ENCODE measurements at regions not wholly inside any gene's neighbourhood (a gene's known extent, or its start where the extent isn't known, plus 50 kb on each side); places are given as distances from the start of the nearest gene placed in this dataset.
A peak's percentile ranks its signal among the peaks of the same experiment; 100 is the strongest.
"Not testable (repeated sequence)": the region's sequence is repeated elsewhere in the genome, so short reads cannot be mapped to it uniquely, and the experiment has no call there.

GRCh38 chrX:122641136-122641535 lies 542.9 kb upstream of the GRIA3 start:
- Histone ChIP-seq H3K4me3 (ENCODE audit: low read depth in 1 of 3, low read length in 3 of 3) (no peak overlapping the region), H3K4me1 (ENCODE audit: control insufficient read depth in 4 of 4, insufficient read depth in 4 of 4, low read length in 3 of 4) (peaks cover 0 to 7% (median 5%) of the 10 kb centered on the region in 4 donors), H3K9me3 (ENCODE audit: control insufficient read depth in 4 of 4, low read length in 3 of 4) (no peaks in the 10 kb centered on the region), H3K27ac (ENCODE audit: low read depth in 1 of 2, low read length in 2 of 2) (no peak overlapping the region), H3K36me3 (ENCODE audit: control insufficient read depth in 4 of 4, insufficient read depth in 3 of 4, low read depth in 1 of 4, low read length in 3 of 4) (no peaks in the 10 kb centered on the region), H3K27me3 (ENCODE audit: control insufficient read depth in 4 of 4, insufficient read depth in 4 of 4, low read length in 3 of 4) (no peaks in the 10 kb centered on the region), H3K9ac (ENCODE audit: low read depth in 1 of 2, low read length in 2 of 2) (no peak overlapping the region)
- no peak for DNase-seq (ENCODE audit: low spot score)
- 83% methylated on average over 2 of the region's 2 CpGs for WGBS
- TF ChIP-seq, protein P1, sequence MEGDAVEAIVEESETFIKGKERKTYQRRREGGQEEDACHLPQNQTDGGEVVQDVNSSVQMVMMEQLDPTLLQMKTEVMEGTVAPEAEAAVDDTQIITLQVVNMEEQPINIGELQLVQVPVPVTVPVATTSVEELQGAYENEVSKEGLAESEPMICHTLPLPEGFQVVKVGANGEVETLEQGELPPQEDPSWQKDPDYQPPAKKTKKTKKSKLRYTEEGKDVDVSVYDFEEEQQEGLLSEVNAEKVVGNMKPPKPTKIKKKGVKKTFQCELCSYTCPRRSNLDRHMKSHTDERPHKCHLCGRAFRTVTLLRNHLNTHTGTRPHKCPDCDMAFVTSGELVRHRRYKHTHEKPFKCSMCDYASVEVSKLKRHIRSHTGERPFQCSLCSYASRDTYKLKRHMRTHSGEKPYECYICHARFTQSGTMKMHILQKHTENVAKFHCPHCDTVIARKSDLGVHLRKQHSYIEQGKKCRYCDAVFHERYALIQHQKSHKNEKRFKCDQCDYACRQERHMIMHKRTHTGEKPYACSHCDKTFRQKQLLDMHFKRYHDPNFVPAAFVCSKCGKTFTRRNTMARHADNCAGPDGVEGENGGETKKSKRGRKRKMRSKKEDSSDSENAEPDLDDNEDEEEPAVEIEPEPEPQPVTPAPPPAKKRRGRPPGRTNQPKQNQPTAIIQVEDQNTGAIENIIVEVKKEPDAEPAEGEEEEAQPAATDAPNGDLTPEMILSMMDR (IDR thresholded peaks at IDR 0.05; ENCODE audit: low read depth, low read length, missing input control) = no peak
- TF ChIP-seq HNF4A (conservative IDR thresholded peaks at IDR 0.05) = no peak
- no peak for TF ChIP-seq ATF3 (IDR thresholded peaks at IDR 0.05)
- TF ChIP-seq SP1 (IDR thresholded peaks at IDR 0.05) = no peak

GRCh38 chrX:122641826-122642225 lies 542.3 kb upstream of the GRIA3 start:
- 25% methylated on average over 4 of the region's 4 CpGs for WGBS
- no peak for TF ChIP-seq EGR1 (IDR thresholded peaks at IDR 0.05; ENCODE audit: low read depth in 2 of 2)
- peak; percentile 18 to 32 for TF ChIP-seq RAD21 (IDR thresholded peaks at IDR 0.05)
- peak; percentile 76 for TF ChIP-seq SP1 (IDR thresholded peaks at IDR 0.05)
- TF ChIP-seq HNF4G (IDR thresholded peaks at IDR 0.05) = peak; percentile 69
- TF ChIP-seq RXRA (IDR thresholded peaks at IDR 0.05) = peak; percentile 59 to 68
- TF ChIP-seq JUND (IDR thresholded peaks at IDR 0.05) = peak; percentile 42 to 66
- TF ChIP-seq GABPA (IDR thresholded peaks at IDR 0.05 in 1 of 2, conservative IDR thresholded peaks at IDR 0.05 in 1 of 2) = no peak
- no peak for TF ChIP-seq ATF3 (IDR thresholded peaks at IDR 0.05)
- no peak for TF ChIP-seq FOXA1 (IDR thresholded peaks at IDR 0.05)
- no peak for TF ChIP-seq NR2F2 (IDR thresholded peaks at IDR 0.05)
- peak; percentile 86 to 94 for TF ChIP-seq HNF4A (conservative IDR thresholded peaks at IDR 0.05)
- TF ChIP-seq FOXA2 (IDR thresholded peaks at IDR 0.05) = no peak
- TF ChIP-seq, protein P2, sequence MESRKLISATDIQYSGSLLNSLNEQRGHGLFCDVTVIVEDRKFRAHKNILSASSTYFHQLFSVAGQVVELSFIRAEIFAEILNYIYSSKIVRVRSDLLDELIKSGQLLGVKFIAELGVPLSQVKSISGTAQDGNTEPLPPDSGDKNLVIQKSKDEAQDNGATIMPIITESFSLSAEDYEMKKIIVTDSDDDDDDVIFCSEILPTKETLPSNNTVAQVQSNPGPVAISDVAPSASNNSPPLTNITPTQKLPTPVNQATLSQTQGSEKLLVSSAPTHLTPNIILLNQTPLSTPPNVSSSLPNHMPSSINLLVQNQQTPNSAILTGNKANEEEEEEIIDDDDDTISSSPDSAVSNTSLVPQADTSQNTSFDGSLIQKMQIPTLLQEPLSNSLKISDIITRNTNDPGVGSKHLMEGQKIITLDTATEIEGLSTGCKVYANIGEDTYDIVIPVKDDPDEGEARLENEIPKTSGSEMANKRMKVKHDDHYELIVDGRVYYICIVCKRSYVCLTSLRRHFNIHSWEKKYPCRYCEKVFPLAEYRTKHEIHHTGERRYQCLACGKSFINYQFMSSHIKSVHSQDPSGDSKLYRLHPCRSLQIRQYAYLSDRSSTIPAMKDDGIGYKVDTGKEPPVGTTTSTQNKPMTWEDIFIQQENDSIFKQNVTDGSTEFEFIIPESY (IDR thresholded peaks at IDR 0.05) = peak; percentile 12
- Histone ChIP-seq H3K9ac (ENCODE audit: low read depth in 1 of 2, low read length in 2 of 2) (no peak overlapping the region), H3K27me3 (ENCODE audit: control insufficient read depth in 4 of 4, insufficient read depth in 4 of 4, low read length in 3 of 4) (no peaks in the 10 kb centered on the region), H3K36me3 (ENCODE audit: control insufficient read depth in 4 of 4, insufficient read depth in 3 of 4, low read depth in 1 of 4, low read length in 3 of 4) (no peaks in the 10 kb centered on the region), H3K27ac (ENCODE audit: low read depth in 1 of 2, low read length in 2 of 2) (no peak overlapping the region), H3K4me1 (ENCODE audit: control insufficient read depth in 4 of 4, insufficient read depth in 4 of 4, low read length in 3 of 4) (peaks cover 0 to 7% (median 5%) of the 10 kb centered on the region in 4 donors), H3K9me3 (ENCODE audit: control insufficient read depth in 4 of 4, low read length in 3 of 4) (no peaks in the 10 kb centered on the region), H3K4me3 (ENCODE audit: low read depth in 1 of 3, low read length in 3 of 3) (no peak overlapping the region)
- DNase-seq (ENCODE audit: low spot score) = no peak

DNA sequence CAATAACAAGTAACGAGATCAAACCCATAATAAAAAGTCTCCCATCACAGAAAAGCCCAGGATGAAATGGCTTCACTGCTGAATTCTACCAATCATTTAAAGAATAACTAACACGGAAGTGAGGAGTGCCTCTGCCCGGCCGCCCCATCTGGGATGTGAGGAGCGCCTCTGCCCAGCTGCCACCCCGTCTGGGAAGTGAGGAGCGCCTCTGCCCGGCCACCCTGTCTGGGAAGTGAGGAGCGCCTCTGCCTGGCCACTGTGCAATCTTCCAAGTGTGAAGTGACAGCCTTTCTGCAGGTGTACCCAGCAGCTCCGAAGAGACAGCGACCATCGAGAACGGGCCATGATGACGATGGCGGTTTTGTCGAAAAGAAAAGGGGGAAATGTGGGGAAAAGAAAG lies 528.8 kb upstream of the GRIA3 start:
- not testable (repeated sequence) for H3K27ac ChIP-seq (ENCODE audit: low read depth in 1 of 2, low read length in 2 of 2); DNase-seq (ENCODE audit: low spot score); H3K36me3 ChIP-seq (ENCODE audit: control insufficient read depth in 4 of 4, insufficient read depth in 3 of 4, low read depth in 1 of 4, low read length in 3 of 4); H3K4me3 ChIP-seq (ENCODE audit: low read depth in 1 of 3, low read length in 3 of 3); H3K4me1 ChIP-seq (ENCODE audit: control insufficient read depth in 4 of 4, insufficient read depth in 4 of 4, low read length in 3 of 4); H3K27me3 ChIP-seq (ENCODE audit: control insufficient read depth in 4 of 4, insufficient read depth in 4 of 4, low read length in 3 of 4); H3K9ac ChIP-seq (ENCODE audit: low read depth in 1 of 2, low read length in 2 of 2); H3K9me3 ChIP-seq (ENCODE audit: control insufficient read depth in 4 of 4, low read length in 3 of 4)
- 83% methylated on average over 16 of the region's 16 CpGs for WGBS
